D721Med (cell line): ENCODE measurements at regions not wholly inside any gene's neighbourhood (a gene's known extent, or its start where the extent isn't known, plus 50 kb on each side); places are given as distances from the start of the nearest gene placed in this dataset.

Experiments
- DNase-seq: peaks from one replicate; pipeline ENCODE4 v3.0.0; 2011; ENCODE audit warnings: low spot score; ENCODE audit not compliant: insufficient read length
- FAIRE-seq: peaks from 2 replicates; lab custom pipeline; 2011; peaks lifted over from hg19 to GRCh38; lab: Jason Lieb, UNC
- TF ChIP-seq, protein P1 (sequence below): IDR thresholded peaks from 2 replicates; pipeline ENCODE4 v1.5.1; 2012; ENCODE audit warnings: mild to moderate bottlenecking, control low read depth; ENCODE audit not compliant: insufficient read depth; ENCODE audit errors: missing control alignments

DNA sequence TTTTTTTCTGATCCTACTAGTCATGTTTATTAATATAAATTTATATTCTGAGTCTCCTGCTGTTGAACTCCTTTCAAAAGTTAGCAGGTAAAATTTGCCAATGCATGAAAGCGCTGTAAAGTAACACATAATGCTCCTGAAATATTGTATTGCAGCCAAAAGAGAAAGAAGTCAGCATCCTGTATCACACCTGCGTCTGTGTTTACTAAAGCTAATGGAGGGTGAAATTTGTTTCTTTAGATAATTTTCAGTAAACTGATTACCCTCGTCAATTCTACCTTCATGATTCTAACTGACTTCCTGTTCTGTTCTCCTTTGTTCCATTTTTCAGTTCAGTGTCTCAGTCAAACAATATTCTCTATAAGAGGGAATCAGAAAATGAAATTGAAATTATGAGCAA is 415.4 kb downstream of the CDH9 start:
- no peak for FAIRE-seq
- no peak for DNase-seq
- TF ChIP-seq, protein P1, sequence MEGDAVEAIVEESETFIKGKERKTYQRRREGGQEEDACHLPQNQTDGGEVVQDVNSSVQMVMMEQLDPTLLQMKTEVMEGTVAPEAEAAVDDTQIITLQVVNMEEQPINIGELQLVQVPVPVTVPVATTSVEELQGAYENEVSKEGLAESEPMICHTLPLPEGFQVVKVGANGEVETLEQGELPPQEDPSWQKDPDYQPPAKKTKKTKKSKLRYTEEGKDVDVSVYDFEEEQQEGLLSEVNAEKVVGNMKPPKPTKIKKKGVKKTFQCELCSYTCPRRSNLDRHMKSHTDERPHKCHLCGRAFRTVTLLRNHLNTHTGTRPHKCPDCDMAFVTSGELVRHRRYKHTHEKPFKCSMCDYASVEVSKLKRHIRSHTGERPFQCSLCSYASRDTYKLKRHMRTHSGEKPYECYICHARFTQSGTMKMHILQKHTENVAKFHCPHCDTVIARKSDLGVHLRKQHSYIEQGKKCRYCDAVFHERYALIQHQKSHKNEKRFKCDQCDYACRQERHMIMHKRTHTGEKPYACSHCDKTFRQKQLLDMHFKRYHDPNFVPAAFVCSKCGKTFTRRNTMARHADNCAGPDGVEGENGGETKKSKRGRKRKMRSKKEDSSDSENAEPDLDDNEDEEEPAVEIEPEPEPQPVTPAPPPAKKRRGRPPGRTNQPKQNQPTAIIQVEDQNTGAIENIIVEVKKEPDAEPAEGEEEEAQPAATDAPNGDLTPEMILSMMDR: no peak

DNA sequence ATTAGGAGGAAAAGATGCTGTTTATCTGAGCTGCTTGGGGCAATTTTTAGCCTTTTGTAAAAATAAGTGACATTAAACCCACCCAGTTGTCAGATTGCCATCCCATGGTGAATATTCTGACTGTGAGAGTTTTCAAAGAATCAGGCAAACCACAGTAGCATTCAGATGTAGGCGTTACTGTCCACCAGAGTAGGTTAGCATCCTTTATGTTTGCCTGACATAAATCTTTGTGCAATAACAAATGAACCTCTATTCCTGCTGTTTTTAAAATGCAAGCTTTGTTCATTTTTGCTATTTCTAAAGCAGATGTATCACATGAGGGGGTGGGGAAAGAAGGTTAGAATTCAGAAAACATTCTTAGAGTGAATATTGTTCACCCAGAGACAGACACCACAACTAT is 427.8 kb downstream of the CDH9 start:
- DNase-seq: no peak
- FAIRE-seq: no peak
- TF ChIP-seq, protein P1: no peak

DNA sequence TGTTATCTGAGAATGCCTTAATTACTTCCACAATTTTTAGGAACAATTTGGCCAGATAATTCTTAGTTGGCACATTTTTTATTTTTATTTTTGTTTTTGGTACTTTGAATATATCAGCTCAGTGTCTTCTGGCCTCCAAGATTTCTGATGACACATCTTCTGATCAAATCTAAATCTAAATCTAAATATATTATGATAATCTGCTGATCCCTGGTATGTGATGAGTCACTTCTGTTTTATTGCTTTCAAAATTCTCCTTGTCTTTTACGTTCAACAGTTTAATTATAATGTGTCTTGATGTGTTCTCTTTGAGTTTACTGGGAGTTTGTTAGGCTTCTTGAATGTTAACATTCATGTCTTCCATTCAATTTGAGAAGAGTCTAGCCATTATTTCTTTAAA is 436.8 kb downstream of the CDH9 start:
- DNase-seq (no peak), FAIRE-seq (no peak)
- TF ChIP-seq, protein P1: no peak

DNA sequence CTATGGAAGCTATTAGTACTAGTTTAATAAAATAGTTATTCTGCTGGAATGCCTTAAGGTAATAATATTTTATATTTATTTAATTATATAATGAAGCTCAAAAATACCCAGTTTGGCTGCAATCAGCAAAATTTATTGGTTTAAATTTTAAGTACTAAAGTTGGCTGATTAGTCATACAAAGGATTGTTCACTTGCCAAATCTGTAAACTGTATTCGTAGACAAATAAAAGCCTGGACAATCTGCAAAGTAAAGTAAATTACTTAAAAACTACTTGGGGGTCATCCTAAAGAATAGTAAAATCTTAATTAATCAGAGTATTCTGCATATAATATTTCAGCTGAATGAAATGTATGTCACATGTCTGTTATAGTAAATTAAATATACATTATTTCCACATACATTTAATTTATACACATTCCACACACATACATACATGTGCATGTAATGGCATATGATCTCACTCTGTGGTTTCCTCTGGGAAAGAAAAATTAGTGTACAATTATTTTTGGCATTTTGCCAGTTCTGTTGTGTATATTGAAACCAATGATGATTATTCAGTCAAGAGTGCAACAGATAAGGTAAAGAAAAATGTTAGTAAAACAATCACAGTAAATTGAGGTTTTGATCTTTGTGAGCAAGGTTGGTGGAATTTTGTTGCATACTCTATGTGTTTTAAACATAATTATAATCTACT is 455.9 kb downstream of the CDH9 start:
- FAIRE-seq (no peak), DNase-seq (no peak)
- TF ChIP-seq, protein P1: no peak

DNA sequence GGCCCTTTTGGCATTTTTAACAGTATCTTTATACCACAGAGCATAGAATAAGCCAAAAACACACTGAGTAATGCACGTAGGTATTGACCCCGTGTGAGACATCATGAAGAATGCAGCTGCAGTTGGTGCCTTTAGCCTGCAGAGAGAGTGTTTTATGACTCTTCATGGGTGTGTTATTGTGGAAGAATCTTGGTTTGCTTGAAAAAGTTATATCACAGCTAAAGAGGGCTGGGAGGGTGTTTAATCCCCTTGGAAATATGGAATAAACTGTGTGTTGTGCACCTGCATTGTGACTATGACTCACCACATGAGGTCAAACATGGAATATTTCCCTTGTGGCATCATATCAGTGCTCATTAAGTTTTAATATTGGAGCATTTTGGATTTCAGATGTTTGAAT is 458.7 kb downstream of the CDH9 start:
- DNase-seq: no peak
- FAIRE-seq: no peak
- TF ChIP-seq, protein P1: no peak

DNA sequence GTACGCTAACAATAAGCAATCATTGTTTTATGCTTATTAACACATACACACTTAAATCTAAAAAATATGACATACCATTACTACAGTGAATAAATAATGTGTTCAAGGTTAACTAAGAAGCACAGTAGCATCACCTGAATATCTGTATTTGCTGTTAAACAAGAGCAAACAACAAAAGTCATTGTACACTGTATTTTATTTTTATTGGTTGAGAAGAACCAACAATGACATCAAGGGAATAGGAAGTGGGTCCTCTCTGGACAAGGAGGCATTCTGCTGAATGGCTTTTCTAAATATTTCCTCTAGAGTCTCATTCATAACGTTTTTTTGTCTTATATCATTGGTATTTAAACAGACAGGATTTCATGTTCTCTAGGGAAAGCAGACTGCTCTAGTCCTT is 460.4 kb downstream of the CDH9 start:
- DNase-seq: no peak

DNA sequence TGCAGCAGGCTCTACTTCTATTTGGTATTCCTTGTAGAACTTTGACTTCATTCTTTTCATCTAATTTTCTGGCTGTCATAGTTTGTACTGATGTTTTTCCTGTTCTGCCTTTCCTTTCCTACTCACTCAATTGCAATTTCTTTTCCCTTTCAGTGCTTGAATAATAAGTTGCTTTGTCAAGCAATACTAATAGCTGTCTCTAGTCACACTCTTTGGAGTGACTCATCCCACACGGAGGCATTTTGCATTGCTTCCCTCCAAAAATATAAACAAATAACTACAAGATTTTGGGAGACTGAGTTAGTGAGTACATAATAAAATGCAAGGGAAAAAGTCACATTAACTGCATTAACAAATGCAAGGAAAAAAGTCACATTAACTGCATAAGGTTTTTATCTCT is 465.9 kb downstream of the CDH9 start:
- DNase-seq: no peak
- no peak for FAIRE-seq
- TF ChIP-seq, protein P1: no peak

More for the DNA sequence above, 460.4 kb downstream of the CDH9 start:
- TF ChIP-seq, protein P1: no peak
- FAIRE-seq: no peak
